Inferior parietal cortex (tissue), 1 donor: ENCODE measurements at regions not wholly inside any gene's neighbourhood (a gene's known extent, or its start where the extent isn't known, plus 50 kb on each side); places are given as distances from the start of the nearest gene placed in this dataset.

ENCODE experiments used
- DNase-seq: peaks from one replicate; pipeline ENCODE4 v3.0.0-alpha.2; 2016; ENCODE audit errors: extremely low spot score

DNA sequence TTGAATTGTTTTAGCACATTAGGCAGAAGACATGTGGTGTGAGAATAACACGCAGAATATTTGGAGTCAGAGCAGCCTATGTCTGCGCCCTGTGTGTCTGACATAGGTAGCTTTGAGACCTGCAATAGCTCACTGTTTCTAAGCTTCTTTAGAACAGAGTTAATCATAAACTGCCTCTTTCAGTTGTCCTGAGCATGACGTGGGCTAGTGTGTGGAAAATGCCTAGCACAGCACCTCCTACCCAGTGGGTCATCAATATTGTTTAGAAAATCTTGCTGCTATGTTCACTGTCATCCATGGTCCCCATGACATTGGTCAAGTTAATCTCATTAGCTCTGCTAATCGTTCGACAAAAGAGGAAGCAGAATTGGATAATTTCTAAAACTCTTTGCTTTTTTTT lies 357.4 kb upstream of the SGCD start:
- DNase-seq, result no peak

DNA sequence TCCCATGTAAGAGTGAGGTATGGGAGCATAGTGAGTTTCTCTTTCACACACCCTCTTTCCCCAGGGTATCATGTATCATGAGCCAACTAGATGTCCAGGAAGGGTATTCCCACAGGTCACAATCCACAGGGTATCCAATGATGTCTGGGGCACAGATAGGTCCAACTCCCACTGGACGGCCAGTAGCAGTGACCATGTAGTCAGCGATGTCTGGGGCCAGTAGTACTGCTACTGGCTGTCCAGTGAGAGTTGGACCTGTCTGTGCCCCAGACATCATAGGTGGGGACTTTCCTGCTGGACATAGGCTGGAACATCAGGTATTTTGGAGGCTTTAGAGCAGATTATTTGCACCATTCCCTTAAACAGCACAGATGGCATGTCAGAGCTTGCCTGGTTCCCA lies 352.6 kb upstream of the SGCD start:
- DNase-seq, result no peak

DNA sequence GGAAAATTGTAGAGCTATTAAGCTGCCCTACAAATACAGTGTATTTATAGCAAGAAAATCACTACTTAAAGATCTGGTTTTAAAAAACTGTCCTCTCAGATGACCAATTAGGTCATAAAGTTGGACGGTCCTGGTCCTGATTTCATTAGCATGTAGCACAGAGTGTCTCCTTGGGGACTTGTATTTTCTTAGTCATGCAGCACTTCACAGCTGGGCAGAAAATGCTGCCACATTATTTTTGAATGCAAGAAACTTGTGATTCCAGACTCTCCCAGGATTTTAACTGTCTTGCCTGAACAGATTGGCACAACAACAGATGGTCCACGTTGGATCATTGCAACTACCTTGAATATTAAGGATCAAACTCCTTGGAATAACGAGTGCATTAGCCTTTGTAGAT lies 348.1 kb upstream of the SGCD start:
- peak; percentile 39 for DNase-seq

DNA sequence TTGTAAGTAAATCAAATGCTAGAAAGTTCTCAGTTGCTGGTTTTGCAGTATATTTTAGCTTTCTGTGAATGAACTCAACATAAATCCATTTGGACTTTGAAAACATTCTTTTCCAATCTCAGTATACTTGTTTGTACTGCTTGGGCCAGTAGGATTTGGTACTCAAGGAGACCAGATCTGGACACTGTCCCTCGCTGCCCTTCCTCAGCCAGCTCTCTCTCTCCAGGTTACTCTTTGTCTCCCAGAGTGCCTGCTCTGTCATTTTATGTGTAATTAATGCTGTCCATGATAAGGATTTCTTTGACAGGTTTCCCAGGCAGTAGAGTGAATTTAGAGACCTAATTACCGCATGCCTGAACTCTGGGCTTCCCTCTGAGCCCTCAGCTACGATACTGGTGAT lies 344.6 kb upstream of the SGCD start:
- no peak for DNase-seq

DNA sequence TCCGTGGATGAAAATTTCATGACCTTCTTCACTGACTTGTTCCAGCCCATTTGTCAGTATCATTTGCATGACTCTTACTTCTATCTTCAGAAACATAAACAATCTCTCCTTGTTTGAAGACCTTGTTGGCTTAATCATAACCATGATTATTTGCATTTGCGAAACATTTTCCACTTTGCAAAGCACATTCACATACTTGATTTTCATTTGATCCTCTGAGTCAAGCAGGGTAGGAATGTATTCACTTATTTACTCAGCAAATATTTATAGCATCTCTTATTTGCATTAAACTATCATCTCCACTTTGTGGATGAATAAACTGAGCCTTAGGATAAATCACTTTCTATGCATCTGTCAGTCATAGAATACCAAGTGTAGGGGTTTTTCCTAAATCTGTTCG lies 343.0 kb upstream of the SGCD start:
- no peak for DNase-seq

DNA sequence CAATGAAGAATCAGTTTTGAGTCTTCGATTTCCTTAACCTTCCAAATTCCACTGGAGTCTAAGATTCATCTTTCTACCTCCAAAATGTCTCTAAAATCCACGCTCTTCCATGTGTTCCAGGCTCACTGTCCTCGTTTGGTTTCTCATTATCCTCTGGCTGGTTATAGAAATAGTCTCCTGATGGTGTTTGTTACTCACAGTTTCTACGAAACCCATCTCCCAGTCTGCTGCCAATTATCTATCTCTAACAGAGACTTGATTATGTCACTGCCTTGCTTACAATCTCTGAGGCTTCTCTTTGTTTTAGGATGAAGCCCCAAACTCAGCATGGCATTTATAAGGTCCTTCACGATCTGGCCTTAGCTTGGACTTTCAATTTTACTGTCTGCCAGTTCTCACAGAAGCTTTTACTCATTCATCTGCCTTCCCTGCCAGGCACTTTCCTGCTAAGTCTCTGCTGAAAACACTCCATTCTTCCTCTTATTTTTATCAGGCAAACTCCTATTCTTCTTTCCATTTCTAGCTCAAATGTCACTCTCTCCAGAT lies 339.6 kb upstream of the SGCD start:
- peak; percentile 34 for DNase-seq

DNA sequence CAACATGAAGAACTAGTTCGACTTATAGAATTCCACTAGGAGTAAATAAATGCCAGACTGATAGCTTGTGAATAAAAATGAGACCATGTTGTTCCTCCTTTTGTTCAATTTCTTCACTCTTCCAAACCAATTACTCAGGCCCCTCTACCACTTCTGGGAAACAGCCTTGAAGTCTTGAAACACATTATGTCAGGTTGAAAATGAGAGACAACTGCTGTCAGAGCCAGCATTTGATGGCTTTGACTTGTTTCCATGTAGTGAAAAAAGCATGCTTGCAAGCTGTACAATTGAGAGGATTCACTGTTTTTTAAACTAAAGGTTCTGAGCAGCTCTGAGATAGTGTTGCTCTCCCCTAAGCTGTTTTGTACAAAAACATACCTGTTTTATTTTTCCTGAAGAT lies 337.1 kb upstream of the SGCD start:
- no peak for DNase-seq

DNA sequence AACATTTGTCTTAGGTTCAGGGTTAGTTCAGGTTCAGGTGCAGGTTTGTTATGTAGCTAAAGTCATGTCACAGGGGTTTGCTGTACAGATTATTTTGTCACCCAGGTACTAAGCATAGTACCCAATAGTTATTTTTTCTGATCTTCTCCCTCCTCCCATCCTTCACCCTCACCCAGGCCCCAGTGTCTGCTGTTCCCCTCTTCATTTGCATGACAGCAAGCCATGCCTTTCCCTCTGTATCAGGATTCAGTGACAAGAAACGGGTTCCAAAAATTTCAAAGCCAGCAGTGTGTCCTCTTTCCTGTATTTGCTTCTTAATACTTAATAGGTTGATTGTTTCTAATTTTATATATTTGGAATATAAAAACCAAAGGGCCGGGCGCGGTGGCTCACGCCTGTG lies 330.8 kb upstream of the SGCD start:
- no peak for DNase-seq

DNA sequence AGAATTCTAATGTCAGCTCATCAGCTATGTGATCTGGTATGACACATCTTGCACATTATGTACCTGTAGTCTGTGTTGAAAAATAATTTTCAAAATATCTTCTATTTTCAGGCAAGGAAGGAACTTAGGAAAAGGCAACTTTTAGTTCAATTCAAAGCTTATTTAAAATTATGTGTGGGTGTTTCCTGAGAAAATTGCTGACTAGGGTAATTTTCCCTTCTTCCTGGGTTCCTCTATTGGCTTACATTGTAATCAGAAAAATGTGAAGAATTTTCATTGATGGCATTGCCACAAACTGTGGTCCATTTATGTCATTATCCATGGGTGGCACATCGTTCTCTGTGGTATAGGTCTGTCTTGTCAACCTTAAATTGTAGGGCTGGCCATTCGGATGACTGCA lies 328.7 kb upstream of the SGCD start:
- DNase-seq, result no peak

DNA sequence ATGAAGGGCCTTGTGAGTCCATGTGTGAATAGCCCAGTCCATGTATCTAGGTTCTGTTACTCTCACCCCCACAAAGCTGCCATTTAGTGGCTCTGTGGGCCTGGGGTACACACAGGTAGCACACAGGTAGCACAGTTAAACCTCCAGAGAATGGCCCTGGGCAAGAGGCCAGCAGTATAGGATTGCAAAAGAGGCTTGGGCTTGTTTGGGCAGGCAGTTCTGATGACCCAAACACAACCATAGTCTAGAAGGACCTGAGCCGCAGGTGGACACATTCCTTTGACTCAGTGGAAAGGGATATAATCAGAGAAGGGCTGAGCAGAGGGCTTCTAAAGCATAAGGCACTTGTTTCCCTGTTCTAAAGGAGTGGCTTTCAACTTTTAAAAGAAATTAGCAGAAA lies 326.8 kb upstream of the SGCD start:
- DNase-seq, result no peak

DNA sequence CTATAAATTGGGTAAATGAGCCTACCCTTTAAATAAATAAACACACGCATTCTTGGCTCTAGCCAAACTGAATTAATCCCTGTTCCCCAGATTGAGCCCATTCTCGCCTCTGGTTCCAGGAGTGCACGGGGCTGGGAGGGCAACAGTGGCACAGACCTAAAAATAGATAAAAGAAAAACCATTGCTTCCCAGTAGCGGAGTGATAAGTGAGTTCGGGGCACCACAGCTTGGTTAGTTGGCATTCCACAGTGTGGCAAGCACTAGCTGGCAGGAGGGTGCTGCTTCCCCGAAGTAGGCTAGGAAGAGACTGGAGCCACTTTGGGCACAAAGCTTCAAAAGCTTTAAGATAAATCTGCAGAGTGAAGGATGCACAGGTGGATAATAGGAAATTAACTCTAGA lies 322.2 kb upstream of the SGCD start:
- no peak for DNase-seq

DNA sequence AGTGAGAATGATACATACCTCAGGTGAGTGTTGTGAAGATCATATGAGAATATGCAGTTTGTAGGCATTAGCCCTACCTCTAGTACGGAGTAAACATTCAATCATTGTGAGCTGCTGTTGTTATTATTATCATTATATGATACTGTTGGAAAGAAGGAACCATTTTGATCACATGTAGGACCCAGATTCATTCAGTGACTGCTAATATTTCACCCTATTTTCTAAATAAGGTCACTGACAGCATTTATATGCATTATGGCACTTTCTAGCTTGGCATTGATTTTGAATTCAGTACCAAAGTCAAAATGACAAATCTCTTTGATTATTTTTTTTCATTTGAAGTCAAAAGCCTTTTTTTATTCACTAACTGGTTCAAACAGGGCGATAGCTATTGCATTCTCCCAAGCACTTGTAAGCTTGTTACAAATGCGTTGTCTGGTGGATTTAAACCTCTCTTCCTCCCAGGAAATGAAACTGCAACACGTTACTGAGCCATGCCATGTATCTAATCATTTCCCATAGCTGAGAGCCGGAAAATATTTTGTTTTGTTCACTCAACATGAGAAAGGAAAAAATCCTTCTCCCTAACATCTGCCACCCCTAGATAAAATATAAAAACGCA lies 320.8 kb upstream of the SGCD start:
- no peak for DNase-seq

DNA sequence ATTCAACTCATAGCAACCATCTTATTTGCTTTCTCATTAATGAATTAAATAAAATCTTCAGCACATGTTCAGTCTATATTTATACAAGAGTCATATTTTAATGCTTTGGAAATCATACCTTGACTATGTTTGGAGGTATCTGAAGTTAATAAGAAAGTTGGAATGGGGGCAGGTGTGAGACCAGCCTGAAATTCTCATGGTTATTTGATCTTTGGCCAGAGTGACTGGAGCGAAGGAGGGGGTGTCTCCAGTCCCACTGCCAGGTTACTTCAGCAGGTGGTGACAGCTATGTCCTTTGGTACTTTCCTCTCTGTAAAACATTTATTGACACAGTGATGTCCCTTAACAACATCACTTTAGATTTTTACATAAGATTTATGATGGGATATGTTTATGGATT lies 318.1 kb upstream of the SGCD start:
- no peak for DNase-seq

DNA sequence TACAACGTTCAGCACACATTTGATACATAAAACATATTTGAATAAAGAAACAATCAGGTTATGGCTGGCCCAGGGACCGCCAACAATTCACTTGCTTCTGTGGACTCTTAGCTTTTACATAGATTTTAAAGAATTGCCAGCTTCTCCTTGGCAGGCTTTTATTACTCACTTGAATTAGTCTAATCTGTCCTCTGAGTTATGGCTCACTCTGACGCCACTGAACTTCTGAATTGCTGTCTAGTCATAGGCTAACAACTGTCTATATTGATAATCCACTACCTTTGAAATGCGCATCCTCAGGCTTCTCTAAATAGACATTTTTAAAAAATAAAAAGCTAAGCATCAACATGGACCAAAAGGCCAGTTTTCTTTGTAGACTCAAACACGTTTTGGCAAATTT lies 317.4 kb upstream of the SGCD start:
- no peak for DNase-seq

DNA sequence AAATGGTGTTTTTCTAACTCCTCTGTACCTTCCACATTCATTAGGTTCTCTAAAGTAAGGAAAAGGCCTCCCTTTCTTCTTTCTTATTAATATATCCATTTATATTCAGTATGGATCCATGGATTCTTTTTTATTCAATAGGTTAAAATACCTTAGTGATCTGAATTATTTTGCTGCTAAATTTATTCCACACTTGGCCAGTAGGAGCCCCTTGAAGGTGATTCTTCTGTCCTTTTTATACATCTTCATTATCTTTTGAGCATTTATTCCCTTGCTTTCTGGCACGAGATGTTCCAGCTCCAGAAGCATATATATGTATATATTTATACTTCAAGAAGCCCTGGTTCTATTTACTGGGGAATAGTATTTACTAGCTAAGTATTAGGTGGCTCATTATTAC lies 311.8 kb upstream of the SGCD start:
- DNase-seq, result no peak

DNA sequence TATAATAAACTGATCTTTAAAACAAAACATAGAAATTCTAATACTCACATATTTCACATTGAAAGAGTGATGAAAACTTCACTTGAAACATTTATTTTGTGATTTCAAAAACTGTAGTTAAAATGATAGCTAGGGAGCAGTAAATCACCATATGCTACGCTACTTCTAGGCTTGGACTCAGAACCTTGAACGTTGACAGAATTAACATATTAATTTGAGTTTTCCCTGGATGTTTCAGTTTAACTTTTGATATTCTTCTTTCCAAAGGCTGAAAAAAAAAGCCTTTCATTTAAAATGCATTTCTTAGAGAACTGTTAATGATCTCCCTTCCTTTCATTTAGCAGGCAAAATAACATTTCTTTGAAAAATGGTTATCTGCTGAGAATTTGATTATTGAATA lies 307.8 kb upstream of the SGCD start:
- no peak for DNase-seq

DNA sequence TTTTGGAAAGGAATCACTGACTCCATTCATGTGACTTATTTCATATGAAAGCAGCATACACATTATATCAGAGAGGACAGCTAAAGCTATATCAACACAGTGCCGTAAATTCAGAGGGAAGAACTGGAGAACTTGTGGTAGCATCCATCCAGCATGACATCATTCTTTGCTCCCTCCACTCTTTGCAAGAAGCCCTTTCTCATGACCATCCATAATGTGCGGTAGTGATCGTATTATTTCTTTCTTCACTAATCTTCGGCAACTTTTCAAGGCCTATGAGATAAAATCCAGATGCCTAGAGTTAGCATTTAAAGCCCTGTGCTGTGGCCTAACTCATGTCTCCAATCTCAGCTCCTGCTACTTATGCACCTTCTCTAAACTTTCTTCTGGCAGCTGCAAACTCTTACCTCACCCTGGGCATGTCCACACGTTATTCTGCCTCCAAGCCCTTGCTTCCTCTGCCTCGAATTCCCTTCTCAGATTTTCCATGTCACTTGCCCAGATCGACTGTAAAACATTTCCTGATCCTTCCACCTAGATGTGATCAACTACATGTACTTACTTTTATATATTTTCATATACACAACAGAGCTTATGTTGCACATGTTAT lies 307.3 kb upstream of the SGCD start:
- no peak for DNase-seq

DNA sequence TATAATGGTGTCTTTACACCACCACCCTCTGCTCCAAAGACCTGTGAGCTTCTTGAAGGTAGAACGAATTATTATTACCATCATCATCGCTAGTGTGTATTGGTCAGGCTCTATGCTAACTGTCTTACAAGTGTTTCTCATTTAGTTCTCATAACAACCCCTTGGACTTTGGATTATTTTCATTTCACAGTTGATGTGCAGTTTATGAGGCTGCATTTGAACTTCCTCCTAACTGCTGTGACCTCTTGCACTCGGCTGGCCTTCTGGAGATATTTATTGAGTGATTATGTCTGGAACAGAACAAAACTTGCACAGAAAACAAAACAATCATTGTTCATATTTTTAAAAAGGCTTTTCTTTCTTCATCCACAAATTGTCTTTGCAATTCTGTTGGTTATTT lies 306.3 kb upstream of the SGCD start:
- DNase-seq, result no peak

DNA sequence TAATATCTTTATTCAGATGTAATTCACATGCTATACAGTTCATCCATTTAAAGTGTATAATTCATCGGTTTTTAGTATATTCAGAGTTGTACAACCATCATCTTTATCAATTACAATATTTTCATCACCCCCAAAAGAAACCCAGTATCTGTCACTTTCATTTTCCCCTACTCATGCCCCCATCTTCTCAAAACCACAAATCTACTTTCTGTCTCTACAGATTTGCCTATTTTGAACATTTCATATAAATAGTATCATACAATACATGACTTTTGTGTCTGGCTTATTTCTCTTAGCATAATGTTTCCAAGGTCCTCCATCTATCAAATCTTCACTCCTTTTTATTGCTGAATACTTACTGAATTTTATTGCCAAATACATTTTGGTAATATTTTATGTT lies 305.1 kb upstream of the SGCD start:
- DNase-seq, result no peak

DNA sequence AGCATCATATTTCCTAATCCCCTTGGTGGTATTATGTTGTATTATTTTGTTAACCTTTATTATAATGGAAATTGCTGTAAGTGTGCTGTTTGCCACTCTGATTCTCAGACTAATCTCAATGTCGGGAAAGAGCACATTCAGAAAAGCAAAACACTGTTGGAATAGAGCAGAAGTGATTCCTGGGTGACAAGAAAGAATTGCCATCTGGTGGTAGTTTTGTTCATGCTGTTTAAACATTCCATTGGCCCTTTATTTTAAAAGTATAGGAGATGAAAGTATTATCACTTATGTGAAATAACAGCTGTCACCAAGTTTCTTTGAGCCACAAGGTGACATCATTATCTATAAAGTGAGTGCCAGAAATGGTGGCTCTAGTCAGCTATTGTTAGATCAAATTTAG lies 301.3 kb upstream of the SGCD start:
- no peak for DNase-seq

DNA sequence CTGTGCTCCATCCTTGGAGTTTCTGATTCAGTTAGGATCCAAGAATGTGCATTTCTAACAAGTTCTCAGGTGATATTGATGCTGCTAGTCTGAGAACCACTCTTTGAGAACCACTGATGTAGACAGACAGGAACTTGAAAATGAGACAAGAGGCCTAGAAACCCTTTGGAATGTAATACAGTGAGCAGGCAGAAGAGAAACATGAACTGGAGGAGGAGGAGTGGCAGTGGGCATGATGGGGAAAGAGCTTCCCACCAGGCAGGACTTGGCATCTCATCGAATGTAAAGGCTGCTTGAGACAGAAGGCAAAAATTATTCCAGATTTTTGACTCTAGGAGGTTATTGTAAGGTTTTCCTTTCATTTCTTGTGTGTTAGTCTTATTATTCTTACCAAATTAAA lies 295.8 kb upstream of the SGCD start:
- no peak for DNase-seq

DNA sequence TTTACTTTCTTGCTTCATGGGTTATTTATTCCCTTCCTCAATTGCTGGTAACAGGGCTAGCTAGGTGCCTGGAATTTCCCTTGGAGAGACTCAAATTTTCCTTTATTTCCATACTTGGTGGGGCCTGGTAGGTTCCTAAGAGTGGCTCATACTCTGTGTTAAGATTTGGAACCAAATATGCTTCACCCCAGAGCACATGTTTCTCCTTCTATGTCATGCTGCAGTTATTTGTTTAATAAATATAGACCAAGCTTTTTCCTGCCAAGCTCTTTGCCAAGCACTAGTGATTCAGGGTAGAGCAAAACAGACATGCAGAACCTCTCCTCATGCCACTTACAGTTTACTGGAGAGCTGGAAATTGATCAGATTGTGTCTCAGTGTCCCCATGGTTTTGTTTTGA lies 290.3 kb upstream of the SGCD start:
- peak; percentile 0 for DNase-seq

DNA sequence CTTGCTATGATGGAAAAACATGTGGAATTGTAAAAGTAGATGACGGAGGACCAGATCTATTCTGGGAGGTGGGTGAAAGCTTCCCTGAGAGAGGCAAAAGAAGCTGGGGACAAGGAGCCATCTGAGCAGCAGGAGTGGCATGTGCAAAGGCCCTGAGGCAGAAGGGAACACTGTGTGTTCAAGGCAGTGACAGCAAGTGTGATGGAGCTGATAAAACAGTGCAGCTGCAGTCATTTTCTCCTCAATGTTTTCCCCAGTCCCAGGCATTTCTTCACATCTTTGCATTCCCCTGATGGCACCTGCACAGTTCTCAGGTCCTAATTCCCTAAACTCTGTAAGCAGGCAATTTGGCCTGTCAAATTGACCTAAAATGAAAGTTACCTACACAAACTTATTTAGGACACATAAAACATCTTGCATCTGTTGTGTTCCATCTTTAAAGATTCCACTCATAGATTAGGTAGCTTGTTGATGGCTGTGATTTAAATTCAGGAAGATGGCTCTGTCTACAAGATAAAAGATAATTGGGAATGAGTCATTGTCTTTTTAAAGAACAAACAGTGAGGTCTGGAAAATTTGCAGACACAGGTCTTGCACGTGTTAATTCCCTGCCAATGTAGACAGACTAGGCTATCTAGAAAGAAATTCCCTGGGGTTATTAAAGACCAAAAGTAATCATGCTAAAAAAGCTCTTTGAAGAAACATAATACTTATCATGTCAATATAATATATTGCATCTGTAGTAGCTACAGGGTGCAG lies 289.6 kb upstream of the SGCD start:
- peak; percentile 1 for DNase-seq
